ENCODE measurements at regions not wholly inside any gene's neighbourhood (a gene's known extent, or its start where the extent isn't known, plus 50 kb on each side); places are given as distances from the start of the nearest gene placed in this dataset.

GRCh38 chr2:37544591-37545031 is 126.8 kb downstream of the CDC42EP3 start:
- DNase-seq: no peak

- no peak for DNase-seq
These were observed 121.8 kb downstream of the CDC42EP3 start for GRCh38 chr2:37549598-37549997.

GRCh38 chr2:37550190-37550589 is 121.3 kb downstream of the CDC42EP3 start:
- no peak for DNase-seq

- DNase-seq: no peak
These were observed 119.7 kb downstream of the CDC42EP3 start for GRCh38 chr2:37551783-37552182.

- DNase-seq: no peak
These were observed 119.1 kb downstream of the CDC42EP3 start for GRCh38 chr2:37552339-37552738.

GRCh38 chr2:37553411-37554154 is 117.9 kb downstream of the CDC42EP3 start:
- DNase-seq: no peak

- no peak for DNase-seq
These were observed 117.3 kb downstream of the CDC42EP3 start for GRCh38 chr2:37554155-37554510.

GRCh38 chr2:37554687-37555086 is 116.8 kb downstream of the CDC42EP3 start:
- no peak for DNase-seq

- DNase-seq: no peak
These were observed 116.0 kb downstream of the CDC42EP3 start for GRCh38 chr2:37555457-37555856.

- no peak for DNase-seq
These were observed 115.2 kb downstream of the CDC42EP3 start for GRCh38 chr2:37556256-37556655.

GRCh38 chr2:37558623-37559022 is 112.8 kb downstream of the CDC42EP3 start:
- no peak for DNase-seq

GRCh38 chr2:37560241-37560848 is 111.1 kb downstream of the CDC42EP3 start:
- no peak for DNase-seq

- no peak for DNase-seq
These were observed 110.4 kb downstream of the CDC42EP3 start for GRCh38 chr2:37560863-37561614.

GRCh38 chr2:37561615-37562569 is 109.5 kb downstream of the CDC42EP3 start:
- no peak for DNase-seq

GRCh38 chr2:37563375-37564015 is 107.9 kb downstream of the CDC42EP3 start:
- DNase-seq: no peak

GRCh38 chr2:37564356-37564755 is 107.1 kb downstream of the CDC42EP3 start:
- DNase-seq: no peak

- DNase-seq: no peak
These were observed 104.9 kb downstream of the CDC42EP3 start for GRCh38 chr2:37566517-37566981.

- no peak for DNase-seq
These were observed 102.9 kb downstream of the CDC42EP3 start for GRCh38 chr2:37568565-37568964.

GRCh38 chr2:37569131-37569823 is 102.2 kb downstream of the CDC42EP3 start:
- DNase-seq: no peak

GRCh38 chr2:37569986-37570679 is 101.3 kb downstream of the CDC42EP3 start:
- no peak for DNase-seq

Measured in renal pelvis (tissue), 1 donor.